Spinal cord (tissue), 1 donor: ENCODE measurements at regions not wholly inside any gene's neighbourhood (a gene's known extent, or its start where the extent isn't known, plus 50 kb on each side); places are given as distances from the start of the nearest gene placed in this dataset. TPM values are rescaled to one million over a fixed set of nuclear protein-coding genes. Genes with fewer than 3 reads are reported as not detected.

Source experiments
- small RNA-seq: library from RNA; depleted of rRNA; stranded (forward); fragments of <200 nt; gene quantifications from one replicate; pipeline ENCODE3, GENCODE V24; 2014; ENCODE audit warnings: low replicate concordance

Small RNA genes in the stretch of these regions (small RNA-seq; reads per million reads assigned to genes)
- gene RF00002: 0.10 reads per million
- not detected for gene RF00019
